MM.1S (cell line): ENCODE measurements at regions not wholly inside any gene's neighbourhood (a gene's known extent, or its start where the extent isn't known, plus 50 kb on each side); places are given as distances from the start of the nearest gene placed in this dataset.
"Not testable (repeated sequence)": the region's sequence is repeated elsewhere in the genome, so short reads cannot be mapped to it uniquely, and the experiment has no call there.

Experiments
- EZH2 ChIP-seq: fragments of 300-600 bp; sonication (generic); optimal IDR thresholded peaks from 2 replicates; pipeline ENCODE3; 2017; ENCODE audit warnings: low read depth, mild to moderate bottlenecking, antibody characterized with exemption, low read length, mixed read lengths
- TF ChIP-seq, protein P1 (sequence below): fragments of 300-600 bp; sonication (generic); IDR thresholded peaks from 2 replicates; pipeline ENCODE4 v1.5.1; 2016; ENCODE audit warnings: antibody characterized with exemption, low read length, mixed read lengths

- TF ChIP-seq, protein P1, sequence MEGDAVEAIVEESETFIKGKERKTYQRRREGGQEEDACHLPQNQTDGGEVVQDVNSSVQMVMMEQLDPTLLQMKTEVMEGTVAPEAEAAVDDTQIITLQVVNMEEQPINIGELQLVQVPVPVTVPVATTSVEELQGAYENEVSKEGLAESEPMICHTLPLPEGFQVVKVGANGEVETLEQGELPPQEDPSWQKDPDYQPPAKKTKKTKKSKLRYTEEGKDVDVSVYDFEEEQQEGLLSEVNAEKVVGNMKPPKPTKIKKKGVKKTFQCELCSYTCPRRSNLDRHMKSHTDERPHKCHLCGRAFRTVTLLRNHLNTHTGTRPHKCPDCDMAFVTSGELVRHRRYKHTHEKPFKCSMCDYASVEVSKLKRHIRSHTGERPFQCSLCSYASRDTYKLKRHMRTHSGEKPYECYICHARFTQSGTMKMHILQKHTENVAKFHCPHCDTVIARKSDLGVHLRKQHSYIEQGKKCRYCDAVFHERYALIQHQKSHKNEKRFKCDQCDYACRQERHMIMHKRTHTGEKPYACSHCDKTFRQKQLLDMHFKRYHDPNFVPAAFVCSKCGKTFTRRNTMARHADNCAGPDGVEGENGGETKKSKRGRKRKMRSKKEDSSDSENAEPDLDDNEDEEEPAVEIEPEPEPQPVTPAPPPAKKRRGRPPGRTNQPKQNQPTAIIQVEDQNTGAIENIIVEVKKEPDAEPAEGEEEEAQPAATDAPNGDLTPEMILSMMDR, result not testable (repeated sequence)
- TF ChIP-seq EZH2, result not testable (repeated sequence)
Observed at GRCh38 chr17:77629284-77629683, 329.2 kb upstream of the TNRC6C start.
